Mesendoderm (in vitro differentiated cells): ENCODE measurements at regions not wholly inside any gene's neighbourhood (a gene's known extent, or its start where the extent isn't known, plus 50 kb on each side); places are given as distances from the start of the nearest gene placed in this dataset.

ENCODE experiments used
- DNase-seq: peaks from one replicate; pipeline ENCODE4 v3.0.0; 2013
- H2AK5ac ChIP-seq: 2 replicates; pipeline ENCODE4 v1.6.1; 2013; ENCODE audit warnings: low read length, inconsistent platforms
- H2BK120ac ChIP-seq: 2 replicates; pipeline ENCODE4 v1.6.1; 2013; ENCODE audit warnings: low read depth, mild to moderate bottlenecking, low read length, moderate library complexity, mixed read lengths
- H2BK15ac ChIP-seq: replicated peaks from 2 replicates; pipeline ENCODE4 v1.6.1; 2013; ENCODE audit warnings: low read depth, mild to moderate bottlenecking, moderate library complexity
- H2BK5ac ChIP-seq: 2 replicates; pipeline ENCODE4 v1.6.1; 2013; ENCODE audit warnings: low read length, inconsistent platforms
- H3K18ac ChIP-seq: 2 replicates; pipeline ENCODE4 v1.6.1; 2013; ENCODE audit warnings: mild to moderate bottlenecking, low read length, mixed read lengths
- H3K23ac ChIP-seq: one replicate; pipeline ENCODE4 v1.6.1; 2013; ENCODE audit warnings: low read length
- H3K27ac ChIP-seq: 2 replicates; pipeline ENCODE4 v1.5.1; 2013; ENCODE audit warnings: low read depth, mild to moderate bottlenecking, inconsistent platforms, low read length, moderate library complexity
- H3K27me3 ChIP-seq: 2 replicates; pipeline ENCODE4 v1.6.1; 2013; ENCODE audit warnings: low read length, control low read depth, mild to moderate bottlenecking, inconsistent platforms; ENCODE audit not compliant: insufficient read depth, poor library complexity
- H3K36me3 ChIP-seq: 2 replicates; pipeline ENCODE4 v1.6.1; 2013; ENCODE audit warnings: low read length, inconsistent platforms; ENCODE audit not compliant: control insufficient read depth, insufficient read depth
- H3K4ac ChIP-seq: one replicate; pipeline ENCODE4 v1.6.1; 2013; ENCODE audit warnings: low read depth, mild to moderate bottlenecking, low read length, moderate library complexity
- H3K4me1 ChIP-seq: 2 replicates; pipeline ENCODE4 v1.6.1; 2013; ENCODE audit warnings: low read depth, low read length, inconsistent platforms; ENCODE audit not compliant: control insufficient read depth
- H3K4me2 ChIP-seq: 2 replicates; pipeline ENCODE4 v1.6.1; 2013; ENCODE audit warnings: low read length
- H3K4me3 ChIP-seq: 2 replicates; pipeline ENCODE4 v1.5.1; 2013; ENCODE audit warnings: mild to moderate bottlenecking, low read length
- H3K56ac ChIP-seq: one replicate; pipeline ENCODE4 v1.6.1; 2013; ENCODE audit warnings: low read length
- H3K79me1 ChIP-seq: 2 replicates; pipeline ENCODE4 v1.6.1; 2013; ENCODE audit warnings: low read length, inconsistent platforms
- H3K79me2 ChIP-seq: 2 replicates; pipeline ENCODE4 v1.6.1; 2013; ENCODE audit warnings: mild to moderate bottlenecking, low read length; ENCODE audit not compliant: control insufficient read depth, insufficient read depth
- H3K9ac ChIP-seq: 2 replicates; pipeline ENCODE4 v1.6.1; 2013; ENCODE audit warnings: low read length, inconsistent platforms
- H4K5ac ChIP-seq: one replicate; pipeline ENCODE4 v1.6.1; 2013; ENCODE audit warnings: low read length
- H4K8ac ChIP-seq: one replicate; pipeline ENCODE4 v1.6.1; 2013; ENCODE audit warnings: low read depth, mild to moderate bottlenecking, control low read depth, low read length, moderate library complexity
- WGBS: extraction: QIAGEN DNeasy Blood & Tissue Kit; methylation state at CpG from one replicate; pipeline ENCODE4 v1.1.7; 2013; ENCODE audit warnings: low lambda C conversion rate, missing lambda C conversion rate; ENCODE audit not compliant: insufficient coverage; ENCODE audit errors: extremely low coverage; 5-methylcytosine and 5-hydroxymethylcytosine counted together

GRCh38 chr7:54161621-54162020, 380.6 kb upstream of the VSTM2A start:
- H4K8ac ChIP-seq, result no peak overlapping the region
- no peak overlapping the region for H3K4me3 ChIP-seq

GRCh38 chr7:54166419-54166818, 375.8 kb upstream of the VSTM2A start:
- H3K27ac ChIP-seq, result no peak overlapping the region
- no peak overlapping the region for H2BK120ac ChIP-seq
- H2BK15ac ChIP-seq, result no peak overlapping the region
- no peak for DNase-seq
- H3K9ac ChIP-seq, result no peak overlapping the region
- no peak overlapping the region for H4K5ac ChIP-seq
- no peak overlapping the region for H3K56ac ChIP-seq
- H3K4me3 ChIP-seq, result no peak overlapping the region
- H3K4me1 ChIP-seq, result no peaks in the 10 kb centered on the region
- H3K79me2 ChIP-seq, result no peaks in the 10 kb centered on the region
- WGBS, result no CpG with 5 or more reads among the region's 4 CpGs
- H3K4ac ChIP-seq, result no peak overlapping the region
- no peaks in the 10 kb centered on the region for H3K36me3 ChIP-seq
- no peak overlapping the region for H3K23ac ChIP-seq
- H2BK5ac ChIP-seq, result no peak overlapping the region
- no peak overlapping the region for H3K4me2 ChIP-seq
- no peak overlapping the region for H4K8ac ChIP-seq
- no peak overlapping the region for H2AK5ac ChIP-seq
- H3K18ac ChIP-seq, result no peak overlapping the region
- H3K27me3 ChIP-seq, result no peaks in the 10 kb centered on the region
- no peaks in the 10 kb centered on the region for H3K79me1 ChIP-seq

More at GRCh38 chr7:54161621-54162020, 380.6 kb upstream of the VSTM2A start:
- Histone ChIP-seq H3K4me2 (no peak overlapping the region), H3K18ac (no peak overlapping the region), H3K56ac (no peak overlapping the region), H3K4me1 (no peaks in the 10 kb centered on the region), H3K23ac (no peak overlapping the region), H3K79me2 (no peaks in the 10 kb centered on the region), H2AK5ac (no peak overlapping the region), H3K79me1 (no peaks in the 10 kb centered on the region), H2BK5ac (no peak overlapping the region), H3K27me3 (no peaks in the 10 kb centered on the region), H3K36me3 (no peaks in the 10 kb centered on the region), H3K4ac (no peak overlapping the region), H3K27ac (no peak overlapping the region), H3K9ac (no peak overlapping the region), H4K5ac (no peak overlapping the region), H2BK120ac (no peak overlapping the region), H2BK15ac (no peak overlapping the region)
- DNase-seq, result no peak
- WGBS, result no CpG with 5 or more reads among the region's 4 CpGs

- Histone ChIP-seq H3K18ac (no peak overlapping the region), H3K4me1 (no peaks in the 10 kb centered on the region), H2BK120ac (no peak overlapping the region), H3K23ac (no peak overlapping the region), H3K9ac (no peak overlapping the region), H3K4ac (no peak overlapping the region), H3K36me3 (no peaks in the 10 kb centered on the region), H4K8ac (no peak overlapping the region), H3K4me3 (no peak overlapping the region), H2AK5ac (no peak overlapping the region), H3K4me2 (no peak overlapping the region), H4K5ac (no peak overlapping the region), H3K79me1 (no peaks in the 10 kb centered on the region), H3K56ac (no peak overlapping the region), H3K27me3 (no peaks in the 10 kb centered on the region), H3K27ac (no peak overlapping the region), H3K79me2 (no peaks in the 10 kb centered on the region), H2BK5ac (no peak overlapping the region), H2BK15ac (no peak overlapping the region)
- DNase-seq, result no peak
- WGBS, result no CpG with 5 or more reads among the region's 3 CpGs
Measured at GRCh38 chr7:54179321-54180029, 362.7 kb upstream of the VSTM2A start.

- H3K18ac ChIP-seq, result no peak overlapping the region
- no peak overlapping the region for H2AK5ac ChIP-seq
- no peak overlapping the region for H3K4me3 ChIP-seq
- no peak overlapping the region for H3K56ac ChIP-seq
- H3K36me3 ChIP-seq, result no peaks in the 10 kb centered on the region
- H3K4me2 ChIP-seq, result no peak overlapping the region
- no peak overlapping the region for H4K8ac ChIP-seq
- no peaks in the 10 kb centered on the region for H3K79me2 ChIP-seq
- H2BK15ac ChIP-seq, result no peak overlapping the region
- no peaks in the 10 kb centered on the region for H3K27me3 ChIP-seq
- no CpG with 5 or more reads among the region's 2 CpGs for WGBS
- DNase-seq, result no peak
- H3K4me1 ChIP-seq, result no peaks in the 10 kb centered on the region
- no peak overlapping the region for H2BK5ac ChIP-seq
- H3K9ac ChIP-seq, result no peak overlapping the region
- H3K23ac ChIP-seq, result no peak overlapping the region
- H2BK120ac ChIP-seq, result no peak overlapping the region
- H3K27ac ChIP-seq, result no peak overlapping the region
- H3K4ac ChIP-seq, result no peak overlapping the region
- H3K79me1 ChIP-seq, result no peaks in the 10 kb centered on the region
- no peak overlapping the region for H4K5ac ChIP-seq
Measured at GRCh38 chr7:54180796-54181195, 361.4 kb upstream of the VSTM2A start.

- no peak overlapping the region for H3K56ac ChIP-seq
- no peak overlapping the region for H2BK120ac ChIP-seq
- H3K9ac ChIP-seq, result no peak overlapping the region
- H3K27me3 ChIP-seq, result no peaks in the 10 kb centered on the region
- no peak overlapping the region for H3K4me3 ChIP-seq
- WGBS, result no CpG with 5 or more reads among the region's 2 CpGs
- no peaks in the 10 kb centered on the region for H3K36me3 ChIP-seq
- H2BK15ac ChIP-seq, result no peak overlapping the region
- H3K4ac ChIP-seq, result no peak overlapping the region
- no peaks in the 10 kb centered on the region for H3K79me2 ChIP-seq
- no peak overlapping the region for H4K5ac ChIP-seq
- H3K4me1 ChIP-seq, result no peaks in the 10 kb centered on the region
- no peak overlapping the region for H3K18ac ChIP-seq
- H3K79me1 ChIP-seq, result no peaks in the 10 kb centered on the region
- H3K27ac ChIP-seq, result no peak overlapping the region
- DNase-seq, result no peak
- no peak overlapping the region for H2AK5ac ChIP-seq
- no peak overlapping the region for H4K8ac ChIP-seq
- H3K23ac ChIP-seq, result no peak overlapping the region
- H2BK5ac ChIP-seq, result no peak overlapping the region
- H3K4me2 ChIP-seq, result no peak overlapping the region
Measured at GRCh38 chr7:54183055-54183454, 359.1 kb upstream of the VSTM2A start.

GRCh38 chr7:54186336-54186735, 355.8 kb upstream of the VSTM2A start:
- no peak overlapping the region for H3K4me3 ChIP-seq
- H3K79me2 ChIP-seq, result no peaks in the 10 kb centered on the region
- no peak overlapping the region for H3K56ac ChIP-seq
- no peak overlapping the region for H2AK5ac ChIP-seq
- H3K18ac ChIP-seq, result no peak overlapping the region
- no peak overlapping the region for H3K9ac ChIP-seq
- no peak overlapping the region for H3K23ac ChIP-seq
- H3K4ac ChIP-seq, result no peak overlapping the region
- H2BK5ac ChIP-seq, result no peak overlapping the region
- no peaks in the 10 kb centered on the region for H3K36me3 ChIP-seq
- no peak overlapping the region for H2BK120ac ChIP-seq
- H3K4me1 ChIP-seq, result no peaks in the 10 kb centered on the region
- H3K27ac ChIP-seq, result no peak overlapping the region
- no peaks in the 10 kb centered on the region for H3K79me1 ChIP-seq
- DNase-seq, result no peak
- H4K5ac ChIP-seq, result no peak overlapping the region
- H3K27me3 ChIP-seq, result no peaks in the 10 kb centered on the region
- H2BK15ac ChIP-seq, result no peak overlapping the region
- no peak overlapping the region for H4K8ac ChIP-seq
- H3K4me2 ChIP-seq, result no peak overlapping the region
